ENCODE measurements at regions not wholly inside any gene's neighbourhood (a gene's known extent, or its start where the extent isn't known, plus 50 kb on each side); places are given as distances from the start of the nearest gene placed in this dataset.

- no peak for TF ChIP-seq ZNF462 (CRISPR knock-in tag; IDR thresholded peaks at IDR 0.05)
- TF ChIP-seq NANOG (IDR thresholded peaks at IDR 0.05; ENCODE audit: borderline replicate concordance), result no peak
- TF ChIP-seq STAT1 (IDR thresholded peaks at IDR 0.05; ENCODE audit: unreplicated experiment), result no peak
- TF ChIP-seq CREB1 (CRISPR knock-in tag; IDR thresholded peaks at IDR 0.05; ENCODE audit: low read depth), result no peak
- no peak for TF ChIP-seq CTCF (conservative IDR thresholded peaks at IDR 0.05; ENCODE audit: low read depth in 2 of 2)
- TF ChIP-seq EZH2 (IDR thresholded peaks at IDR 0.05; ENCODE audit: low read depth, unreplicated experiment), result no peak
- no peak for TF ChIP-seq POLR2AphosphoS5 (IDR thresholded peaks at IDR 0.05; ENCODE audit: low read depth)
- TF ChIP-seq ETS1 (IDR thresholded peaks at IDR 0.05), result no peak
These were observed 436.5 kb upstream of the SLC30A5 start (continued) for GRCh38 chr5:68657055-68657961.

Measured in GM23338 (cell line).